DMS114 treated with DMSO at 0.1 percent for 48 hours (cell line): ENCODE measurements at regions not wholly inside any gene's neighbourhood (a gene's known extent, or its start where the extent isn't known, plus 50 kb on each side); places are given as distances from the start of the nearest gene placed in this dataset.
"Not testable (repeated sequence)": the region's sequence is repeated elsewhere in the genome, so short reads cannot be mapped to it uniquely, and the experiment has no call there.

Source experiments
- DNase-seq: peaks from one replicate; lab custom pipeline; 2025; ENCODE audit not compliant: unreplicated experiment; lab: John Stamatoyannopoulos, UW

DNA sequence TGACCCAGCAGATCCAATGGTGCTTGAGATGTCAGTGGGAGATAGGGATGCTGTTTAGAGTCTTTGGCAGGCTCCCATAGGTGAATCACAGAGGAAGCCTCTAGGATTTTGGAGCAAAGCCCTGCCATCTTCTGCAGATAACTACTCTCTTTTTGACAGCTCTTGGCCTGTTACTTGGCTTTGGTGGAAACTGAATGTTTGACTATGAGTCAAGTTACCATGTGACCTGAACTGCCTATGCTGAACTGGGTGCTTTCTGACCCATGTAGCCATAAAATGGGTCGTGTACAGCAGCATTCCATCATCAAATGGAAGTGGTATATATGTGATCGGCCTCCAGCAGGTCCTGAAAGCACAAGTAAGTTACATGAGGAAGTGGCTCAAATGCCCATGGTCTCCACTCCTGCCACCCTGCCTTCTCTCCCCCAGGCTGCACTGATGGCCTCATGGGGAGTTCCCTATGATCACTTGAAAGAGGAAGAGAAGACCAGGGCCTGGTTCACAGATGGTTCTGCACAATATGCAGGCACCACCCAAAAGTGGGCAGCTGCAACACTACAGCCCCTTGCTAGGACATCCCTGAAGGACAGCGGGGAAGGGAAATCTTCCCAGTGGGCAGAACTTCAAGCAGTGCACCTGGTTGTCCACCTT is 105.6 kb upstream of the ZC3H12A start:
- DNase-seq, result not testable (repeated sequence)

- DNase-seq, result no peak
Observed at GRCh38 chr1:37372302-37372701, 102.1 kb upstream of the ZC3H12A start.

- DNase-seq, result no peak
Observed at GRCh38 chr1:37372711-37373110, 101.7 kb upstream of the ZC3H12A start.

GRCh38 chr1:37373413-37373812 is 101.0 kb upstream of the ZC3H12A start:
- no peak for DNase-seq

DNA sequence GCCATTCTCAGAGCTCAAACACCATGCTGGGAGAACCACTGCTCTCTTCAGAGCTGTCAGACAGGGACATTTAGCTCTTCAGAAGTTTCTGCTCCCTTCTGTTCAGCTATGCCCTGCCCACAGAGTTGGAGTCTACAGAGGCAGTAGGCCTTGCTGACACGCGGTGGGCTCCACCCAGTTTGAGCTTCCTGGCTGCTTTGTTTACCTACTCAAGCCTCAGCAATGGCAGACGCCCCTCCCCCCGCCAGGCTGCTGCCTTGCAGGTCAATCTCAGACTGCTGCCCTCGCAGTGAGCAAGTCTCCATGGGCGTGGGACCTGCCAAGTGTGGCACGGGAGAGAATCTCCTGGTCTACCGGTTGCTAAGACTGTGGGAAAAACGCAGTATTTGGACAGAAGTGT is 93.8 kb upstream of the ZC3H12A start:
- not testable (repeated sequence) for DNase-seq

DNA sequence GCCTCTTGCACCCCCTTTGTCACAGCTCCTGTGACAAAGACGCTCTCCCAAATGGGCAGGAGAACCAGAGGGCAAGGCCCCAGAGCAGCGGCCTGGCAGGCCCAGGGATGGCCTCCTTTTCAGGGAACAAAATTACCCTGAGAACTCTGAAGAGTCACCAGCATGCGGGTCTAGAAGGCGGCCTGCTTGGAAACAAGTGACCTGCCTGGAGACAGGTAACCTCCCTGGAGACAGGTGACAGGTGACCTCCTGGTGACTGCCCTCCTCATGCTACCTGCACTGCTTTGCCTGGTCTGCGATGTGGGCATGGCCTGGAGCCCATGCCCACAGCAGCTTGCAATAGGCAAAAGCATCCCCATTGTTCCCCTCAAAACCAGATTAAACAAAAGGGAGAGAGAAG is 86.5 kb upstream of the ZC3H12A start:
- no peak for DNase-seq

DNA sequence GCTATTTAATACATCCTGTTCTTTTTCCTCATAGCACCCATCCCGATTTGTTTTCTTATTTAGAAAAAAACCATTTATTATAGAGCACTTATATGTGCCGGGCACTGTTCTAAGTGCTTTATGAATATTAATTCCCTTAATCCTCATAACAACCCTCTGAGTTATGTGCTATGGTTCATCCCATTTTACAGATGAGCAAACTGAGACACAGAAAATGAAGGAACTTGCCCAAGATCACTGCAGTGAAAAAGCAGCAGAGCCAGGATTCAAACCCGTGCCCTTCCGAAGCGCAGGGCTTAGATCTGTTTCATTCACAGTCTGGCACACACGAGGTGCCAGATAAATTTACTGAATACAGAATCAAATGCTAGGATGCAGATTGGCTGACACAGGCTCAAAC is 85.1 kb upstream of the ZC3H12A start:
- no peak for DNase-seq

- DNase-seq, result no peak
Observed at GRCh38 chr1:37391211-37392011, 83.0 kb upstream of the ZC3H12A start.

GRCh38 chr1:37392051-37392450 is 82.3 kb upstream of the ZC3H12A start:
- no peak for DNase-seq

DNA sequence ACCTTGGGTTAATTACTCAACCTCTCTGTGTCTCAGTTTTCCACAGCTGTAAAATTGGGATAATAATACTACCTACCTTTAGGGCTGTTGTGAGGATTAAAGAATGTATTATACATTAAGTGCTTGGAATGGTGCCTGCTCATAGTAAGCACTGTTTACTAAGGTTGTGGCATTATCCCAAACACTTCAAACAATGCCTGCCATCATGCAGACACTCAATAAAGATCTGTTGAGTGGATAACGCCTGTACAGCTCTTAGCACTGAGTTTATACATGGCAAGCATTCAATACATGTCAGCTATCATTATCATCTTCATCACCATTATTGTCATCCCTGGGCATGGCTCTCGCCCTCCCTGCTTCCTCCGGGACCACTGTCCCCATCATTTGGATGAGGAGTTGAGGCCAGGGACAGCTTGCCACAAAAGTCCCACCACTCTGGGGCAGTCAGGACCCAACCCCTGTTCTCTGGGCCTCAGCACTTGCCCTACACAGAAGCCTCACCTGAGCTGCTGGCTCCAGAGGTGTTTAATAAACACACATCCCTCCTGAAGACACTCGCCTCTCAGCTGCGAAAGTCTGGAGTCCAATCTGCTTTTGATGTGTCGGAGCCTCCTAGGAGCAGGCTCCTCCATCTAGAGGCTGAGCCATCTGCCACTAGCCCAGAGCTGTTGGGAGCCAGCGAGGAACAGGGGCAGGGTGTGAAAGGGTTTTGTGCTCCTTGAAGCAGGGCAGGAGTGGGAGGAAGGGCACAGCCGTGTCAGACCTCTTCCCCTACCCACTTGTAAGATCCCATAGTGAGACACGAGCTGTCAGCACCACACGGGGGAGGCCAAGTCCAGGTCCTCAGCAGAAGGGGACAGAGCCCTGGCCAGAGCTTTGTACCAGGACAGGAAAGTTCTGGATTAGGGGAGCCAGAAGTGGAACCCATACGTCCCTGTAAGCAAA is 80.9 kb upstream of the ZC3H12A start:
- DNase-seq, result no peak

GRCh38 chr1:37394574-37395464 is 79.6 kb upstream of the ZC3H12A start:
- no peak for DNase-seq

GRCh38 chr1:37398096-37398495 is 76.3 kb upstream of the ZC3H12A start:
- no peak for DNase-seq

GRCh38 chr1:37399205-37399604 is 75.2 kb upstream of the ZC3H12A start:
- DNase-seq, result no peak

GRCh38 chr1:37399830-37400464 is 74.4 kb upstream of the ZC3H12A start:
- DNase-seq, result no peak

GRCh38 chr1:37400466-37401225 is 73.7 kb upstream of the ZC3H12A start:
- DNase-seq, result no peak

DNA sequence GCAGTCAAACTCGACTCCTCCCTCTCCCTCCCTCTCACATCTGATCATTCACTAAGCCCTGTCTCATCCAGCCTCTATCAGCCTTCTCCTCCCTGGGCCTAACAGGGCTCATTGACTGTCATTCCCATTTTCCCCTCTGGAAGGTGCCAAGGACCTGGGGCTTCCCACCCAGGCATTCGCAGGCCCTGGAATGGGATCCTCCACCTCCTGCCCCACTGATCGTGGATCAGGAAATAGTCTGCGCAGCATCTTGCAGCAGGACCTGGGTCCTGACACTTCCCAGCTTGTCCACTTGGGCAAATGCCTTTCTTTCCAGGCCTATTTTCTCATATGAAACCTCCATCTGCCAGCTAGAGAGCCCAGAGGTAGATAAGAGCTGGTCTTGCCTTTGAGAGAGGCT is 71.2 kb upstream of the ZC3H12A start:
- DNase-seq, result no peak

DNA sequence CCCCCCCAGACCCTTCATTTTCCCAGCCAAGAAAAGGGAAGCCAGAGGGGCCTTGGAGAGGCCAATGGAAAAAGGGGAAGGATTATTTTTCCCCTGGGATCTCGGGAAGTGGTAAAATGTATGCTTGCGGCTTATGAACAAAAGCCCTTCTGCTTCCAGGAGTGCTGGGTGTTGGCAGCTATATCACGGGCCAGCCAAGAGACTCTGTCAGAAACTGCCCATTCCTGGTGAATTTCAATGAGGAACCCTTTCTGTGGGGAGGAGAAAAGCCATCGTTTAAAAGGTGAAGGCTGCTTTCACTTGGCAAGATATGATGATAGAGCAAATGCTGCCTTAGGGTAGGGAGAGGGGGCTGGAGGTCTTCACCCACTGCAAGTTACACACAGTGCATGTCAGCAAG is 69.7 kb upstream of the ZC3H12A start:
- no peak for DNase-seq

DNA sequence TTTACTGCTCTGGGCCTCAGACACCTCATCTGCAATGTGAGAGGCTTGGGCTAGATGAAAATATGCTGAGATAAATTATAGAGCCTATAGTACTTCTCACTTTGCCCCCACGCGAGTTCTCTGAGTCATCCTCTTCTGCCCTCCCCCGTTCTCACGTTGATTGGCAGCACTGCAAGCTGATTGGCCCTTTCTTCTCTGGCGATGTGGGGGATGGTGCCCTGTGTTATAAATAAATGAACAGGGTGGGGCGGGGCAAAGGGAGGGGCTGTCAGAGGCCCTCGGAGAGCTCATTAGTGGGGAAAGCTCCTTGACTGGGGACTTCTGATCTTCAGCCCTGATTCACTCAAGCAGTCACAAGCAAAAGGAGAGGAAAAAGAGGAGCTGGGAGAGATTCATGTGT is 64.3 kb upstream of the ZC3H12A start:
- DNase-seq, result no peak

DNA sequence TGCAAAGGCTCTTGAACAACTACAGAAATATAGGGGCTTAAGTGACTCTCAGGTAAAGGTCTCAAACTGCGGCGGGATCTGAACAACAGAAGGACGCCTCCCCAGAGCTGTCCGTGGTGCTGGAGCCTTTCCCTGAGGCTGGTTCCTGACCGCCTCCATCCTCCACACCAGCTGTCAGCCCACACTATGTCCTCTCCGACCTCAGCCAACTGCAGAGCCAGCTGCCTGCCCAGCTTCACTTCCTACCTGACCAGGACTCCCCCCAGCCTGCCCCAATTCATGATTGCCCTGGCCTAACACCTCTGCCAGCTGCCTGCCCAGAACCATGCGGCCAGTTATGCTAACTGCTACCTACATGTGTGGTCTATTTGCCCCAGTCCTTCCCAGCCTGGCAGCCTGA is 63.6 kb upstream of the ZC3H12A start:
- DNase-seq, result no peak
